Nephron (organoid): ENCODE measurements at regions not wholly inside any gene's neighbourhood (a gene's known extent, or its start where the extent isn't known, plus 50 kb on each side); places are given as distances from the start of the nearest gene placed in this dataset.

Source experiments
- H3K27ac Mint-ChIP-seq, 3 experiments: 2 replicates each; pipeline ENCODE4 v1.8.0; 2020; ENCODE audit warnings: mixed read lengths in 3 of 3, mild to moderate bottlenecking in 2 of 3, moderate library complexity in 1 of 3
- H3K27me3 Mint-ChIP-seq: 2 replicates; pipeline ENCODE4 v1.8.0; 2021; ENCODE audit warnings: low read depth, mild to moderate bottlenecking, moderate library complexity, mixed read lengths
- H3K36me3 Mint-ChIP-seq: 2 replicates; pipeline ENCODE4 v1.8.0; 2020; ENCODE audit warnings: low read depth, mixed read lengths
- H3K4me1 Mint-ChIP-seq: 2 replicates; pipeline ENCODE4 v1.8.0; 2020; ENCODE audit warnings: mixed read lengths
- H3K4me3 Mint-ChIP-seq, 3 experiments: 2 replicates each; pipeline ENCODE4 v1.8.0; 2020; ENCODE audit warnings: mild to moderate bottlenecking in 3 of 3, mixed read lengths in 3 of 3, moderate library complexity in 2 of 3
- H3K9me3 Mint-ChIP-seq: 2 replicates; pipeline ENCODE4 v1.8.0; 2020; ENCODE audit warnings: mixed read lengths
- CTCF ChIP-seq, 3 experiments: fragments of 200-600 bp; sonication (generic); IDR thresholded peaks; one replicate each; pipeline ENCODE4 v1.5.0; 2021; ENCODE audit warnings: antibody characterized with exemption in 3 of 3; ENCODE audit not compliant: unreplicated experiment in 3 of 3

- no peaks in the 10 kb centered on the region for H3K4me1 Mint-ChIP-seq
These were observed 382.8 kb upstream of the GALNT5 start for GRCh38 chr2:156874707-156875106.

GRCh38 chr2:156883804-156884203, 373.7 kb upstream of the GALNT5 start:
- H3K36me3 Mint-ChIP-seq: no peaks in the 10 kb centered on the region
- H3K4me3 Mint-ChIP-seq: no peak overlapping the region
- TF ChIP-seq CTCF (IDR thresholded peaks at IDR 0.05; ENCODE audit: unreplicated experiment in 3 of 3): no peak
- no peaks in the 10 kb centered on the region for H3K4me1 Mint-ChIP-seq
- H3K9me3 Mint-ChIP-seq: no peaks in the 10 kb centered on the region
- no peak overlapping the region for H3K27ac Mint-ChIP-seq
- H3K27me3 Mint-ChIP-seq: peaks cover 5% of the 10 kb centered on the region

More at GRCh38 chr2:156874707-156875106, 382.8 kb upstream of the GALNT5 start:
- Mint-ChIP-seq H3K27ac (no peak overlapping the region), H3K36me3 (no peaks in the 10 kb centered on the region), H3K27me3 (no peaks in the 10 kb centered on the region), H3K4me3 (no peak overlapping the region), H3K9me3 (no peaks in the 10 kb centered on the region)
- no peak for TF ChIP-seq CTCF (IDR thresholded peaks at IDR 0.05; ENCODE audit: unreplicated experiment in 3 of 3)

GRCh38 chr2:156884216-156884615, 373.3 kb upstream of the GALNT5 start:
- Mint-ChIP-seq H3K4me1 (no peaks in the 10 kb centered on the region), H3K4me3 (no peak overlapping the region), H3K27me3 (peaks cover 5% of the 10 kb centered on the region), H3K36me3 (no peaks in the 10 kb centered on the region), H3K27ac (no peak overlapping the region), H3K9me3 (no peaks in the 10 kb centered on the region)
- no peak for TF ChIP-seq CTCF (IDR thresholded peaks at IDR 0.05; ENCODE audit: unreplicated experiment in 3 of 3)

- Mint-ChIP-seq H3K4me3 (no peak overlapping the region), H3K9me3 (no peaks in the 10 kb centered on the region), H3K4me1 (peaks cover 12% of the 10 kb centered on the region), H3K27me3 (peaks cover 18% of the 10 kb centered on the region), H3K27ac (no peak overlapping the region), H3K36me3 (no peaks in the 10 kb centered on the region)
- no peak for TF ChIP-seq CTCF (IDR thresholded peaks at IDR 0.05; ENCODE audit: unreplicated experiment in 3 of 3)
These were observed 366.9 kb upstream of the GALNT5 start for GRCh38 chr2:156890529-156891148.

DNA sequence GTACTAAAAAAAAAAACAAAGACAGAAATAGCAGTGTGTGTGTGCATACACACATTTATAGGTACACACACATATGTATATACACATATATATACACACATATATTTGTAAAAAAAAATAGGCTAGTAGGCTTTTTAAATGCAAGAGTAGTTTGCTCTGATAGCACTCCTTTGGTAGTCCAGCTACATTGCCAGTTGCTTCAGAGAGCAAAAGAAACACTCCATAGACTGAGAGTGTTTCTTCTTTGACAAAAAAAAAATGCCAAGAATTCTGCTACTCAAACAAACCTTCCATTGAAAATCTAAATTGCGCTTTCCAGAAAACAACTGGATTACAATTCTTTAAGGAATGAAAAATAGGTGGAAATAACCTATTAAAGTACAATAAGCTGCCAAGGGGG, 365.9 kb upstream of the GALNT5 start:
- H3K27ac Mint-ChIP-seq: peak overlapping the region; percentile 50 to 80 (median 58)
- H3K27me3 Mint-ChIP-seq: peaks cover 23% of the 10 kb centered on the region
- H3K4me1 Mint-ChIP-seq: peaks cover 12% of the 10 kb centered on the region
- no peak for TF ChIP-seq CTCF (IDR thresholded peaks at IDR 0.05; ENCODE audit: unreplicated experiment in 3 of 3)
- no peaks in the 10 kb centered on the region for H3K36me3 Mint-ChIP-seq
- no peak overlapping the region for H3K4me3 Mint-ChIP-seq
- H3K9me3 Mint-ChIP-seq: no peaks in the 10 kb centered on the region
